ENCODE measurements at regions not wholly inside any gene's neighbourhood (a gene's known extent, or its start where the extent isn't known, plus 50 kb on each side); places are given as distances from the start of the nearest gene placed in this dataset.

- no peak for TF ChIP-seq ZBTB17 (CRISPR knock-in tag; IDR thresholded peaks at IDR 0.05)
- TF ChIP-seq CREB5 (CRISPR knock-in tag; IDR thresholded peaks at IDR 0.05) = no peak
- no peak for TF ChIP-seq HOMEZ (CRISPR knock-in tag; IDR thresholded peaks at IDR 0.05)
- no peak for TF ChIP-seq EZH2 (IDR thresholded peaks at IDR 0.05; ENCODE audit: borderline replicate concordance, low read depth, low read length)
- TF ChIP-seq CGGBP1 (CRISPR knock-in tag; IDR thresholded peaks at IDR 0.05) = no peak
- TF ChIP-seq TCFL5 (CRISPR knock-in tag; conservative IDR thresholded peaks at IDR 0.05) = no peak
- TF ChIP-seq GABPA (tag; conservative IDR thresholded peaks at IDR 0.05; ENCODE audit: low read depth) = peak; percentile 69
- TF ChIP-seq ZNF316 (IDR thresholded peaks at IDR 0.05) = no peak
- TF ChIP-seq ASH1L (IDR thresholded peaks at IDR 0.05; ENCODE audit: borderline replicate concordance, low read depth, partially characterized antibody) = no peak
- no peak for TF ChIP-seq RBM34 (IDR thresholded peaks at IDR 0.05; ENCODE audit: borderline replicate concordance, insufficient read depth, low read length)
- TF ChIP-seq TGIF2 (CRISPR knock-in tag; IDR thresholded peaks at IDR 0.05) = no peak
- no peak for TF ChIP-seq ZNF12 (CRISPR knock-in tag; IDR thresholded peaks at IDR 0.05)
- TF ChIP-seq STAT5B (CRISPR knock-in tag; IDR thresholded peaks at IDR 0.05) = no peak
- TF ChIP-seq ELK3 (CRISPR knock-in tag; IDR thresholded peaks at IDR 0.05) = no peak
- TF ChIP-seq ZNF277 (CRISPR knock-in tag; IDR thresholded peaks at IDR 0.05; ENCODE audit: borderline replicate concordance) = no peak
- no peak for TF ChIP-seq ZNF23 (CRISPR knock-in tag; IDR thresholded peaks at IDR 0.05)
- peak; percentile 44 for TF ChIP-seq CBFA2T3 (IDR thresholded peaks at IDR 0.05)
- no peak for TF ChIP-seq CHCHD3 (CRISPR knock-in tag; IDR thresholded peaks at IDR 0.05)
- TF ChIP-seq, protein P1, sequence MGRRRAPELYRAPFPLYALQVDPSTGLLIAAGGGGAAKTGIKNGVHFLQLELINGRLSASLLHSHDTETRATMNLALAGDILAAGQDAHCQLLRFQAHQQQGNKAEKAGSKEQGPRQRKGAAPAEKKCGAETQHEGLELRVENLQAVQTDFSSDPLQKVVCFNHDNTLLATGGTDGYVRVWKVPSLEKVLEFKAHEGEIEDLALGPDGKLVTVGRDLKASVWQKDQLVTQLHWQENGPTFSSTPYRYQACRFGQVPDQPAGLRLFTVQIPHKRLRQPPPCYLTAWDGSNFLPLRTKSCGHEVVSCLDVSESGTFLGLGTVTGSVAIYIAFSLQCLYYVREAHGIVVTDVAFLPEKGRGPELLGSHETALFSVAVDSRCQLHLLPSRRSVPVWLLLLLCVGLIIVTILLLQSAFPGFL (CRISPR knock-in tag; IDR thresholded peaks at IDR 0.05) = no peak
- no peak for TF ChIP-seq MNT (conservative IDR thresholded peaks at IDR 0.05)
- no peak for TF ChIP-seq ZBED1 (IDR thresholded peaks at IDR 0.05)
- TF ChIP-seq L3MBTL2 (IDR thresholded peaks at IDR 0.05) = no peak
Observed at GRCh38 chr3:109806929-109807328, 469.6 kb upstream of the DPPA4 start (continued).

Data from K562 (cell line).